ENCODE measurements at regions not wholly inside any gene's neighbourhood (a gene's known extent, or its start where the extent isn't known, plus 50 kb on each side); places are given as distances from the start of the nearest gene placed in this dataset.
A peak's percentile ranks its signal among the peaks of the same experiment; 100 is the strongest.

- DNase-seq (ENCODE audit: insufficient read length, low spot score) (no peak), FAIRE-seq (no peak)
- no peak for TF ChIP-seq SPI1 (IDR thresholded peaks at IDR 0.05; ENCODE audit: low read depth, low read length)
- TF ChIP-seq TAF1 (IDR thresholded peaks at IDR 0.05; ENCODE audit: low read depth, low read length), result no peak
- no peak for TF ChIP-seq POLR2AphosphoS5 (IDR thresholded peaks at IDR 0.05; ENCODE audit: low read depth, low read length)
- no peak for TF ChIP-seq POU2F2 (IDR thresholded peaks at IDR 0.05; ENCODE audit: low read depth, low read length)
- no peak for TF ChIP-seq PAX5 (IDR thresholded peaks at IDR 0.05; ENCODE audit: insufficient read depth, low read length, severe bottlenecking)
- no peak for TF ChIP-seq POLR2A (IDR thresholded peaks at IDR 0.05; ENCODE audit: low read depth, low read length)
Observed at GRCh38 chr7:42858570-42858969, 53.3 kb downstream of the C7orf25 start.

- no peak for DNase-seq (ENCODE audit: insufficient read length, low spot score)
- FAIRE-seq, result no peak
- TF ChIP-seq POLR2AphosphoS5 (IDR thresholded peaks at IDR 0.05; ENCODE audit: low read depth, low read length), result no peak
- TF ChIP-seq POLR2A (IDR thresholded peaks at IDR 0.05; ENCODE audit: low read depth, low read length), result no peak
- no peak for TF ChIP-seq POU2F2 (IDR thresholded peaks at IDR 0.05; ENCODE audit: low read depth, low read length)
- no peak for TF ChIP-seq PAX5 (IDR thresholded peaks at IDR 0.05; ENCODE audit: insufficient read depth, low read length, severe bottlenecking)
- no peak for TF ChIP-seq SPI1 (IDR thresholded peaks at IDR 0.05; ENCODE audit: low read depth, low read length)
- no peak for TF ChIP-seq TAF1 (IDR thresholded peaks at IDR 0.05; ENCODE audit: low read depth, low read length)
Observed at GRCh38 chr7:42856605-42856987, 55.3 kb downstream of the C7orf25 start.

DNA sequence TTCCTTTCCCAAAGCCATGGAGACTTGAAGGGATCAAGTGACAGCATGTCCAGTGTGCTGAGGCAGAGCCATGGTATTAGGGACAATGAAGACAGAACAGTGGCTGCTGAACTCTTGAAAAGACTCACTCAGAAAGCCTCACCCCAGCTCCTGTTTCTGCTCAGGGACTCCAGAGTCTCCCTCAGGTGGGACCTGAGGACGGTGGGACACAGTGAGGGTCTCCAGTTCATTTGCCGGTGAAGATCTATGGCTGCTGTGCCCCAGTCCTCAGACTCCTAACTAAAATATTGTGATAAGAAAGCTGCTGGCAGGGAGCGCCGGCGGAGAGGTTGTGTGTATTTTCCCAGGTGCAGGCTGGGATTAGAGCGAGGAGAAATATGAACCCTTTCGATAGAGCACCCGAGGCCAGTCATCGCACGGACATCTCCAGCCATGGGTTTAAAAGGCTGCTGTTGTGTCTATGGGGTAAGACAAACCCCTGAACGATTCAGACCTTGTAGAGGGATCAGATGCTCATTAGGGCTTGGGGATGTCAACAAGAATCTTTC is 57.2 kb downstream of the C7orf25 start:
- DNase-seq (ENCODE audit: insufficient read length, low spot score), result no peak
- FAIRE-seq, result no peak
- TF ChIP-seq POLR2A (IDR thresholded peaks at IDR 0.05; ENCODE audit: low read depth, low read length), result no peak
- TF ChIP-seq POU2F2 (IDR thresholded peaks at IDR 0.05; ENCODE audit: low read depth, low read length), result no peak
- TF ChIP-seq PAX5 (IDR thresholded peaks at IDR 0.05; ENCODE audit: insufficient read depth, low read length, severe bottlenecking), result no peak
- TF ChIP-seq TAF1 (IDR thresholded peaks at IDR 0.05; ENCODE audit: low read depth, low read length), result no peak
- no peak for TF ChIP-seq POLR2AphosphoS5 (IDR thresholded peaks at IDR 0.05; ENCODE audit: low read depth, low read length)
- no peak for TF ChIP-seq SPI1 (IDR thresholded peaks at IDR 0.05; ENCODE audit: low read depth, low read length)

GRCh38 chr7:42852531-42852930 is 59.3 kb downstream of the C7orf25 start:
- DNase-seq (ENCODE audit: insufficient read length, low spot score) (no peak), FAIRE-seq (no peak)
- TF ChIP-seq PAX5 (IDR thresholded peaks at IDR 0.05; ENCODE audit: insufficient read depth, low read length, severe bottlenecking) (no peak), TAF1 (IDR thresholded peaks at IDR 0.05; ENCODE audit: low read depth, low read length) (no peak), POU2F2 (IDR thresholded peaks at IDR 0.05; ENCODE audit: low read depth, low read length) (no peak), POLR2AphosphoS5 (IDR thresholded peaks at IDR 0.05; ENCODE audit: low read depth, low read length) (no peak), POLR2A (IDR thresholded peaks at IDR 0.05; ENCODE audit: low read depth, low read length) (no peak), SPI1 (IDR thresholded peaks at IDR 0.05; ENCODE audit: low read depth, low read length) (no peak)

- TF ChIP-seq POLR2AphosphoS5 (IDR thresholded peaks at IDR 0.05; ENCODE audit: low read depth, low read length) (no peak), SPI1 (IDR thresholded peaks at IDR 0.05; ENCODE audit: low read depth, low read length) (no peak), POU2F2 (IDR thresholded peaks at IDR 0.05; ENCODE audit: low read depth, low read length) (no peak), TAF1 (IDR thresholded peaks at IDR 0.05; ENCODE audit: low read depth, low read length) (no peak), POLR2A (IDR thresholded peaks at IDR 0.05; ENCODE audit: low read depth, low read length) (no peak), PAX5 (IDR thresholded peaks at IDR 0.05; ENCODE audit: insufficient read depth, low read length, severe bottlenecking) (no peak)
- no peak for FAIRE-seq
- DNase-seq (ENCODE audit: insufficient read length, low spot score), result no peak
Observed at GRCh38 chr7:42843205-42843800, 68.6 kb downstream of the C7orf25 start.

GRCh38 chr7:42834676-42835075 is 77.2 kb downstream of the C7orf25 start:
- no peak for TF ChIP-seq TAF1 (IDR thresholded peaks at IDR 0.05; ENCODE audit: low read depth, low read length)
- TF ChIP-seq POLR2A (IDR thresholded peaks at IDR 0.05; ENCODE audit: low read depth, low read length), result no peak
- TF ChIP-seq POU2F2 (IDR thresholded peaks at IDR 0.05; ENCODE audit: low read depth, low read length), result no peak
- no peak for TF ChIP-seq POLR2AphosphoS5 (IDR thresholded peaks at IDR 0.05; ENCODE audit: low read depth, low read length)
- no peak for TF ChIP-seq SPI1 (IDR thresholded peaks at IDR 0.05; ENCODE audit: low read depth, low read length)
- TF ChIP-seq PAX5 (IDR thresholded peaks at IDR 0.05; ENCODE audit: insufficient read depth, low read length, severe bottlenecking), result no peak
- DNase-seq (ENCODE audit: insufficient read length, low spot score) (no peak), FAIRE-seq (no peak)

DNA sequence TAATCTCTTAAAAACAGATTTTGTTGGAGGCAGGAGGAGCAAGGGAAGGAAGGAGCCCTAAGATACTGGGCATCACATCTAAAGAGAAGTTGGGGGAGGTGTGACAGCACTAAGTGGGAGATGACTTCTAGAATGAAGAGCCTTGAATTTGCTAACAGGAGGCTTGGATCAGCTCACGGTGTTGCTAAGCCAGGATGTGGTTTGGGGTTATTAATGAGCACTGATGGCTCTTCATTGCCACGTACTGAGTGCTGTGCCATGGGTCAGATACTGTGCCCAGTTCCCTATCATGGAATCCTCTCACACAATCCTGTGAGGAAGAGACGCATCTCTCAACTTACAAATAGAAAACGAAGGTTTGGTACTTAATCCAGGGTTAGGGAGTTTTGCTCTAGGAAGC is 78.5 kb downstream of the C7orf25 start:
- FAIRE-seq (no peak), DNase-seq (ENCODE audit: insufficient read length, low spot score) (no peak)
- TF ChIP-seq TAF1 (IDR thresholded peaks at IDR 0.05; ENCODE audit: low read depth, low read length), result no peak
- no peak for TF ChIP-seq POU2F2 (IDR thresholded peaks at IDR 0.05; ENCODE audit: low read depth, low read length)
- TF ChIP-seq SPI1 (IDR thresholded peaks at IDR 0.05; ENCODE audit: low read depth, low read length), result no peak
- no peak for TF ChIP-seq PAX5 (IDR thresholded peaks at IDR 0.05; ENCODE audit: insufficient read depth, low read length, severe bottlenecking)
- TF ChIP-seq POLR2A (IDR thresholded peaks at IDR 0.05; ENCODE audit: low read depth, low read length), result no peak
- TF ChIP-seq POLR2AphosphoS5 (IDR thresholded peaks at IDR 0.05; ENCODE audit: low read depth, low read length), result no peak

DNA sequence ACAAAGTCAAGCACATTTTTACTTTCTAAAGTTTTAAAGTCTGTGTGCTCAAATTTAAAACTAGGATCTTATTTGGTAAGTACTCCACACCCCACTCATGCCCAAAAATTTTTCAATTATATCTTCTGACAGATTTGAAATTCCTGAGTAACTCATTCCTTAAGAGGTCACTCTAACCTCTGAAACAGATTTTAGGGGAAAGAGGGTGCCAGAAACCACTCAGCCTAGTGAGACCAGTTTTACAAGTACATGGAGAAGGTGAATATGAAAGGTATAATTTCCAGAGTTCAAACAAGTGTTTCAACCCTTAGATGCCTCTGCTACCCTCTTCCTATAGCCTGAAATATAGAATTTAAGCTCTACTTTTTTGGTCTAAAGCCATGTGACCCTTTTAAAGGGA is 79.2 kb downstream of the C7orf25 start:
- no peak for FAIRE-seq

DNA sequence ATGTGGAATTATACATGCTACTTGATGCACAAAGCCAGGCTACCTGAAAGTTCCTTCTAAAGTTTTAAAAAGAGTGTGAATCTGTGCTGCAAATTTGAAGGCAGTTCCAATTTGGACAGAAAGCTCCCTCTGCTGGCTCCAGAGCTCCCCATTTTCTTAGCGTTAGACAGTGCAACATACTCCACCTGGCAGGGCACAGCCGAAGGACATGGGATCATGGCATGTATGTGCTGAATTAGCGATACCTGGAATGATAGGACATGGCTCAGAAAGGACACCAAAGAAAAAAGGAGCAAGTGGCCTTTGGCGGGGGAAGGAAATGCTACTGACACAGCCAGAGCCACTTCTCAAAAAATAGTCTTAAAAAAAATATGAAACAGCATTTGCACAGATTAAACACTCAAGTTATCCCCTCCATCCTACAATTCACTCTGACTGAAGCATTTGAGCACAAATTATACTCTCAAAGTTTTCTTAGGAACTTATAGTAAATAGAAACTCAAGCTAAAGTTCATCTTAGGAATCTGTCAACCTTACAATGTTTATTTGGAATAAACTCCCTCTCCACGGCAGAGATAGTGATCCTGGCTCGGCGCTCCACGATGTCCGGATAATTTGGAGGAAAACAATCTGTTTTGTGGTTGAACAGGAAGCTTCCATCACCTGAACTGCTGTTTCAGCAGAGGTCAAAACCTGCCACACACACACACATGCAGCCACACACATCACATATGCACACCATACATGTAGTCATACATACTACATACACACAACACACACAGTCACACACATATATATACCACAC is 80.0 kb downstream of the C7orf25 start:
- no peak for DNase-seq (ENCODE audit: insufficient read length, low spot score)
- peak; percentile 79 for FAIRE-seq

More for the DNA sequence above, 79.2 kb downstream of the C7orf25 start:
- DNase-seq (ENCODE audit: insufficient read length, low spot score), result no peak
- TF ChIP-seq POU2F2 (IDR thresholded peaks at IDR 0.05; ENCODE audit: low read depth, low read length) (no peak), POLR2AphosphoS5 (IDR thresholded peaks at IDR 0.05; ENCODE audit: low read depth, low read length) (no peak), POLR2A (IDR thresholded peaks at IDR 0.05; ENCODE audit: low read depth, low read length) (no peak), TAF1 (IDR thresholded peaks at IDR 0.05; ENCODE audit: low read depth, low read length) (no peak), SPI1 (IDR thresholded peaks at IDR 0.05; ENCODE audit: low read depth, low read length) (no peak), PAX5 (IDR thresholded peaks at IDR 0.05; ENCODE audit: insufficient read depth, low read length, severe bottlenecking) (no peak)

More for the DNA sequence above, 80.0 kb downstream of the C7orf25 start:
- no peak for TF ChIP-seq PAX5 (IDR thresholded peaks at IDR 0.05; ENCODE audit: insufficient read depth, low read length, severe bottlenecking)
- no peak for TF ChIP-seq SPI1 (IDR thresholded peaks at IDR 0.05; ENCODE audit: low read depth, low read length)
